ENCODE measurements at regions not wholly inside any gene's neighbourhood (a gene's known extent, or its start where the extent isn't known, plus 50 kb on each side); places are given as distances from the start of the nearest gene placed in this dataset.
"Not testable (repeated sequence)": the region's sequence is repeated elsewhere in the genome, so short reads cannot be mapped to it uniquely, and the experiment has no call there.

GRCh38 chr3:74435631-74436030 is 178.8 kb downstream of the CNTN3 start:
- DNase-seq: no peak
- intact Hi-C loops (cut with DNase I): no loop called here

- DNase-seq: no peak
- intact Hi-C loops (cut with DNase I): no loop called here
Measured at GRCh38 chr3:74434406-74434805, 180.1 kb downstream of the CNTN3 start.

- no peak for DNase-seq
- intact Hi-C loops (cut with DNase I): no loop called here
Measured at GRCh38 chr3:74426571-74426970, 187.9 kb downstream of the CNTN3 start.

- intact Hi-C loops (cut with DNase I): no loop called here
- peak in 1 of 42 donors; percentile 12 for DNase-seq
Measured at GRCh38 chr3:74423867-74424266, 190.6 kb downstream of the CNTN3 start.

GRCh38 chr3:74420538-74421124 is 193.8 kb downstream of the CNTN3 start:
- DNase-seq: no peak
- intact Hi-C loops (cut with DNase I): no loop called here

GRCh38 chr3:74415731-74416130 is 198.7 kb downstream of the CNTN3 start:
- intact Hi-C loops (cut with DNase I): no loop called here

GRCh38 chr3:74413547-74414241 is 200.8 kb downstream of the CNTN3 start:
- DNase-seq: no peak

More at GRCh38 chr3:74415731-74416130, 198.7 kb downstream of the CNTN3 start:
- DNase-seq: no peak

GRCh38 chr3:74410276-74410941 is 204.1 kb downstream of the CNTN3 start:
- no peak for DNase-seq
- intact Hi-C loops (cut with DNase I): no loop called here

More at GRCh38 chr3:74413547-74414241, 200.8 kb downstream of the CNTN3 start:
- intact Hi-C loops (cut with DNase I): no loop called here

- no peak for DNase-seq
- intact Hi-C loops (cut with DNase I): no loop called here
Measured at GRCh38 chr3:74409066-74409465, 205.4 kb downstream of the CNTN3 start.

GRCh38 chr3:74403307-74403706 is 211.2 kb downstream of the CNTN3 start:
- intact Hi-C loops (cut with DNase I): no loop called here
- DNase-seq: no peak

GRCh38 chr3:74402821-74403220 is 211.6 kb downstream of the CNTN3 start:
- no peak for DNase-seq
- intact Hi-C loops (cut with DNase I): no loop called here

GRCh38 chr3:74393426-74393825 is 221.0 kb downstream of the CNTN3 start:
- intact Hi-C loops (cut with DNase I): no loop called here
- no peak for DNase-seq

- DNase-seq: no peak
- intact Hi-C loops (cut with DNase I): no loop called here
Measured at GRCh38 chr3:74390121-74390877, 224.2 kb downstream of the CNTN3 start.

- DNase-seq: no peak
- intact Hi-C loops (cut with DNase I): no loop called here
Measured at GRCh38 chr3:74387111-74387735, 227.2 kb downstream of the CNTN3 start.

GRCh38 chr3:74384159-74384558 is 230.3 kb downstream of the CNTN3 start:
- DNase-seq: no peak
- intact Hi-C loops (cut with DNase I): no loop called here

GRCh38 chr3:74377669-74378068 is 236.8 kb downstream of the CNTN3 start:
- DNase-seq: no peak
- intact Hi-C loops (cut with DNase I): no loop called here

GRCh38 chr3:74376323-74376722 is 238.1 kb downstream of the CNTN3 start:
- peak in 5 of 42 donors; percentile 2 to 31 (median 14) for DNase-seq
- intact Hi-C loops (cut with DNase I): not testable (repeated sequence)

- intact Hi-C loops (cut with DNase I): no loop called here
- DNase-seq: no peak
Measured at GRCh38 chr3:74375653-74376052, 238.8 kb downstream of the CNTN3 start.

GRCh38 chr3:74372743-74373142 is 241.7 kb downstream of the CNTN3 start:
- DNase-seq: no peak
- intact Hi-C loops (cut with DNase I): no loop called here
